Stimulated activated CD4-positive, alpha-beta T cell treated with anti-CD3 and anti-CD28 coated beads, Interleukin-1b, Interleukin-23, amount 100 ng/mL, for 4 hours (primary cell): ENCODE measurements at regions not wholly inside any gene's neighbourhood (a gene's known extent, or its start where the extent isn't known, plus 50 kb on each side); places are given as distances from the start of the nearest gene placed in this dataset.
"Not testable (repeated sequence)": the region's sequence is repeated elsewhere in the genome, so short reads cannot be mapped to it uniquely, and the experiment has no call there.

Experiments used
- DNase-seq, 2 donors: peaks; one replicate each; pipeline ENCODE4 v3.0.0-alpha.2; 2020; ENCODE audit warnings: low read depth in 2 of 2

DNA sequence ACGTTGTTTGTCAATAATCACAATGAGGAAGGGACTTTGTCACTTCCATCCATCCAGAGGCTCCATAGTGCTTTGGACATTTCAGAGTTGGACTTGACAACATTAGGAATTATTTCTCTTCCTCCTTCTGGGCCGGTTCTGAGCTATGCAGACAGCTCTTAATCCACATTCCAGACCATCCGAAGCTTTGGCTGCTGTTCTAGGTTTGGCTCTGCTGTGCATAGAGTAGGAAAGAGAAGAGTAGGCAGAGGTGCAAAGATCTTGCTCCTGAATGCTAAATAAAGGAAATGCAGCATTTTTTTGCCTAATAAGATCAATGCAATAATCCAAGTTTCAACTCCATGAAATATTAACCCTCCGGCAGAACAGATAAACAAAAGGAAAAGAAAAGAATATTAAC is 216.3 kb upstream of the PRNP start:
- DNase-seq: no peak

DNA sequence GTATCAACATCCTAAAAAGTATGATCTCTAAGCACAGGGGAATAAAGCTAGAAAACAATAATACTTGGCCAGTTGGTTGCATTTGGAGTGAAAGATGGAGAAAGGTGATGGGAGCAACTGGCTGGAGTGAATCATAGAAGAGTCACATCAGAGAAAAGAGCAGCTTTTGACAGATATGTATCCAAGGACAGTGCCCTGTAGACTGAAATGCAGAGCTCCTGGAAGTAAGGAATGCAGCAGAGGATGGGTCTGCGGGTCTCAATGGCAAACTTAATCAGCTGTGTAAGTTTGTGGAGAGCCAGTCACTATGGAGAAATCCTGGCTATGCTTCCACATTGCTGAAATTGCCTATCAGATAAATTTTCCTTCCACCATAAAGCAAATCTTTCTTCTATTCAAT is 218.1 kb upstream of the PRNP start:
- DNase-seq: no peak

DNA sequence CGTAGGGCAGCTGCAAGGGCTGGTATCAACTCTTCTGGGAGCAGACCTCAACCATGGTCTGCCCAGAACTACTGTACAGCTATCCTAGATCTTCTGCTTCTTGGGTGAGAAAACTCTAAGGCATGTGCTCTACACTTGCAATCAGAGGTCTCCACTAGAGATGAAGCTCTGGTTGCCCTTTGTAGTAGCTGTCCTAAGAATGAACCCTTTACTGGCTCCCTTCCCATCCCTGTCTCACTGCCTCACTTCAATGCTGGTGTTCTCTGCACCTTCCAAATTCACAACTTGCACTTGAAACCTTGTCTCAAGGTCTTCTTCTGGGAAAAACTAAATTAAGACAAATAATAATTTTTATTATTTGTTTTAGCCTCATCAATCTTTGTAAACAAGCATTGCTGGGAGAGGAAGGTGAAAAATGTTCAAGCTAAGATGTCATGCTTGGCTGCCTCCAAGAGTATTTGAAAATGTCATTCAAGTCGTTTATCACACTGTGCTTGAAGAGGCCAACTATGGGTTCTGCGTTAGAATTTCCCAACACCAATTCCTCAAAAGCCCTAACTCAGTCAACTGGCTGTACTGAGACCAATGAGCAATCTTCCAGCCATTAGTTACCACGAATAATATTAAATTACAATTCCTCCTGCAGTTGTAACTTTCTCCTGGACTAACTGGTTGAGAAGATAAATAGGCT is 216.9 kb upstream of the ADRA1D start:
- DNase-seq: no peak

DNA sequence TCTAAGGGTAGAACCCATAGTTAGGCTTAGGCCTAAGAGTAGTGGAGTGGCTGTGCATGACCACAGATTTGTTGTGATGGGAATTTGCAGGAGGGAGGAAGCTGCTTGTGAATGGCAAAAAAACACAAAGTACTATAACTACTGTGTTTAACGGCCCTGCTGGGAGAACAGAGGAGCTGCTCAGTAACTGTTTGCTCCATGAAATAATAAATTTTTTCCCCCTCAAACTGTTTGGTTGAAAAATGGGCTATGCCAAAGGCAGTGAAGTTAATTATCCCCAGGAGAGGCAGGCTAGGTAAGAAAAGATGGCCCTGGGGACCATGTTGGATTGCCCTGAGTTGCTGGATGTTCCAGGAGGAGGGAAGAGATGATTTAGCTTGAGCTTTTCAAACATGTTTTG is 216.1 kb upstream of the ADRA1D start:
- no peak for DNase-seq

DNA sequence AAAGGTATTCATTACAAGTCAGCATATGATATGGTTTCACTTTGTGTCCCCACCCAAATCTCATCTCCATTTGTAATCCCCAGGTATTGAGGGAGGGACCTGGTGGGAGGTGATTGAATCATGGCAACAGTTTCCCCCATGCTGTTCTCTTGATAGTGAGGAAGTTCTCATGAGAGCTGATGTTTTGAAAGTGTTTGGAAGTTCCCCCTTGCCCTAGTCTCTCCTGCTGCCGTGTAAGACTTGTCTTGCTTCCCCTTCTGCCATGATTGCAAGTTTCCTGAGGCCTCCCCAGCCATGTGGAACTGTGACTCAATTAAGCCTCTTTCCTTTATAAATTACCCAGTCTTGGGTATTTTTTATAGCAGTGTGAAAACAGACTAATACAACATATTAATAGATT is 213.7 kb upstream of the ADRA1D start:
- DNase-seq: not testable (repeated sequence)

DNA sequence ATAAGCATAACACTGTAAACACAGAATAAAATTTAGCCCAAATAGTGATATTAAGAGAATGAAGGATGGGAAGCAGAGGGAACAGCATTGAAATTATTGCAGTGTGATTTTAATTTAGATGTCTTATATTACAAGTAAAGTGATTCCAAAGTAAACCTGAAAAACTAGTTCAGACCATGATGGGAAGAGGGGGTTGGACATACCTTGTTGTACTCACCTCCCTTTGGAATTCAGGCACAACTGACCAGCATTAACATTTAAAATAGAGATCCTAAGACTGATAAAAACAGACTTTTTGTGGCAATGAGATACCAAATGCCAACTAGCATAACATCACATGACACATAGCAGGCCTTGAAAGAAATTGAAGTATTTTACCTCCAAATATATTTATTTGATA is 210.0 kb upstream of the ADRA1D start:
- no peak for DNase-seq

DNA sequence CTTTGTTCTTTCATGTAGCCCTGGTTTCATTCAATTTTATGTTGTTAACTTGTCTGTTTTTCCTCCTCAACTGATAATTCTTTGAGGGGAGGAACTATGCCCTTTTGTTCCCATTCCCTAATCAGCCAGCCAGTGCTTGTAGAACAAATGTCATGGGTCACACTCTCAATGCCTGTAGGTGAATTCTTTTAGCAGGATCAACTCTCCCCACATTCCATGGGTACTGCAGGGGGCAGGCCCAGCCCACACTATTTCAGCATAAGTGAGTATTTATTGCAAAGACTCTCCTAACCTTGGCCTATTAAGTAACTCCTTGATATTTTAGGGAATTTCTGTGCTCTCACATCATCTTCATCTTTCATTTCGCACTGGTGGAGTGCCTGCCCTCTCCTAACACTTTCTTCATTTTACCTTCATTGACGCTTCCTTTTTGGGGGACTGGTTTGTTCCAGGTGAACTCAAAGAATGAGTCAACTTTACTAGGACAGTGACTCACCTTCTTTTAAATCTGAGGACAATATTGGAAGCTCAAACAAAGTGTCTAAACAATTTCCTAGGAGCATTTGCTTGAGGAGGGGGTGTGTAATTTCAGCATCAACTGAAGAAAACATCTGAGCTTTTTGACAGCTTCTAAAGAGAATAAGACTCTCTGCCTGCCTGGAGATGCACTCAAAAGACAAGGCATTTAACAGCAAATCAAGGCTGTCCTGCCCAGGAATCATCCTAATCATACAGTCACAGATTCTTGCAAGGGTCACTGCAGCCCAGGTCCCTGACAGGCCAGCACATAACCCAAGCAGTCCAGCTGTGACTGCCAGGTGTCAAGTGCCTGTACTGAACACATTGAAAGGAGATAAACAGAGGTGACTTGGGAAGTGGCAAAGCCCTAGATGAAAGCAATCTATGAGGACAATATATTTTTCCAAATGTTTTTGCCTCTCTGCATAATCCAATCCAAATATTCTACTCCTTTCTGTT is 208.8 kb upstream of the ADRA1D start:
- no peak for DNase-seq

DNA sequence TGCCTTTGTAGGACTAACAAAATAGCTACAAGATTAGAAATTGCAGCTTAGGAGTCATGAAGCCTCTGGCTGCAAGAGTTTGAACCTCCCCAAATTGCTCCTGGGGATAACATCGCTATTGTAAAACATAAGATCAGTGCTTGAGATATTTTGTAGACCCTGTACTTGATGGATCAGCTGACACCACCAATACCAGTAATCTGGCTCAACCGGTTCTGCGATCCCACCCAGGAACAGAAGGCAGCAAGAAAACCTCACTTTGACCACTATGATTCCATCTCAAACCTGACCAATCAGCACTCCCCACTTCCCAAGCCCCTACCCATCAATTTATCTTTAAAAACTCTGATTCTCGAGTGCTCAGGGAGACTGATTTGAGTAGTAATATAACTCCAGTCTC is 206.9 kb upstream of the ADRA1D start:
- no peak for DNase-seq

DNA sequence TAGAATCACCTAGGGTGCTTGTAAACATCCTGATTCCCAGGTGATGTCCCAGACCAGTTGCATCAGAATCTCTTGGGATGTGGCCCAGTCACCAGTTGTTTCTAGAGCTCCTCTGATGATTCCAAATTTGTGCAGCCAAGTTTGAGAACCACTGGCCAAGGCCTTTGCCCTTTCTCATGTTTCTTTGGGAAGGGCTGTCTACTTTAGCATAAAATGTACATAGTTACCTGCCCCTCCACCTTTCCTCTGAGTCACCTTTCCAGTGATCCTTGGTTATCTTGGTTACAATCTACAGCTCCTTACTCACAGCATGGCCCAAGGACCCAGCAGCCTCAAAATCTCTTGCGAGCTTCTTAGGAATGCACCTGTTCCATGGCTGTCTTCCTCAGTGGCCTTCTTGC is 206.2 kb upstream of the ADRA1D start:
- DNase-seq: no peak

DNA sequence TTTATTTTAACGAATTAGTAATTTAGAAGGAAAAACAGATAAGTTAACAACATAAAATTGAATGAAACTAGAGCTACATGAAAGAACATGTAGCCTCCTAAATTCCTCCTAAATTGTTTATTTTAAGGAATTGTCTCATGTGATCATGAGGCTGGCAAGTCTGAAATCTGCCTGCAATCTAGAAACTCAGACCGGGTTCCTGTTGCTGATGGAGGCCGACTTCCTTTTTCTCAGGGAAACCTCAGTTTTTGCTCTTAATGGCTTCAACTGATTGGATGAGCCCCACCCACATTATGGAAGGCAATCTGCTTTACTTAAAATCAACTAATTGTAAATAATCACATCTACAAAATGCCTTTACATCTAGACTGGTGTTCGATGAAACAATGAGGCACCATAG is 205.0 kb upstream of the ADRA1D start:
- DNase-seq: no peak

DNA sequence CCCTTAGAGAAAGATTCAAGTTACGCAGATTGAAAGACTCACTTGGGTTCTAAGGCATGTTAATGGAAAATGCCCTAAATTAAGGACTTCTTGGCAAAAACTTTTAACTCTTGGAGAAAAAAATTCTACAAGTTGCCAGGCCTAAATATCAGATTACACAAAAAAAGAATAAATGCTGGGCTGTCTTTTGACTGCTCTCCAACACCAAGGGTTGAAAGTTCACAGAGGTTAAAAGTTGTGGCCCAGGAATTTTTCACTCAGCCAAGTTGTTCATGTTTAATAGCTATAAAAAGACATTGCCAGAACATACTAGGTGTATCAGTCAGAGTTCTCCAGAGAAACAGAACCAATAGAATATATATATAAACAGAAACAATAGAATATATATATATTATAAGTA is 204.3 kb upstream of the ADRA1D start:
- DNase-seq: no peak

DNA sequence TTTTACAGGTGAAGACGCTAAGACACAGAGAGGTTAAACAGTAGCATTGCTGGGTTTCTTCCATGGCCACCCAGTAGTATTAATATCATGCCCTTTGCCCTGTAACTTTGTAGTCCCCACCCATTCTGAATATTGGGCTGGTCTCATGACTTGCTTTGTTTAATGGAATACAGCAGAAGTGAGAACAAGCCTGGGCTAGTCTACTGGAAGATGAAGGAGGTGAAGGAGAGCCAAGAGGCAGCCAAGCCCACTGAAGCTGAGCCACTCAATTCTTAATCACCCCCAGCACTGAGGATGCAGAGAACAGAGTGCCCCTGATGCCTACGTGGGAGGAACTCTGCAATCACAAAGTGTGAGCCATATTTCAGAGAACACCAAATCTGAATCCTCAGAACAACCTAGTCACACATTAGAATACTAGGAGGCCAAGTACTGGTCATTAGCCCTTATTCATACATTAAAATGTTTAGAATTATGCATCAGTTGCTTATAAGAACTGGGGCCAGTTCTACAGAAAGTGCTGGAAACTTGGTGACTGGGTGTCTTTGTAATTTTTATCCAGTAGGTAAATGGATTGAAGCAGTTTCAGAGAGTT is 202.5 kb upstream of the ADRA1D start:
- no peak for DNase-seq

DNA sequence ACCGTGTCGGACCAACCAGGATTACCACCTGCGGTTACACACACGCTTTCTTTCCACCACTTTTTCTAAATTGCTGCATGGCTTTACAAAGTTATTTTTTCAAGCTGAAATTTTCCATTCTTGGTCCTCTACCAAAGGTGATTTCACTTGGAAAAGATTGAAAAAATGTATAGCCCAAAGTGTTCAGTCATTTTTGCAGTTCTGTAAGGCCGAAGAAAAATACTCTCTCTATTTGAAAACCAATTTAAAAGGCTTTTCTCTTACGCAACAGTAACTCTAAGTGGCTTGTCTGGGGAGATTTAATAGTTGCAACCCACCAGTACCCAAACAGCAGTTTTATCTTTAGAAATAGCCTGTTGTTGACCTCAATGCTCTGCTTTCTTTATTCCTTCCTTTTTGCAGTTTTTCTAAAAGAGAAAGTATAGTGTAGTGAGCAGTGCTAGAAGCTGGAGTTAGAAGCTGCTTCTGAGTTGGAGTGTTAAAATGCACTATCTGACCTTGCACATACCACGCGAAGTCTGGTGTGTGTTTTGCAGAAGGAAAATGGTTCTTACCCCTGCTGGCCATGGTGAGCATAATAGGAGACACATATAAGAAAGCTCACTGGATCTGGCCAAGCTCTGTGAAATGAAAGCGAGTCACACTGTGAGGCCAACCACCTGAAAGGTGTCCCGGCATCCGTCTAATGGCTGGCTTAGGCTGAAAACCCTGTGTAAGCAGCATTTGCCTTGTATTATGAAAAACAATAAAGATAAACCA is 201.0 kb upstream of the ADRA1D start:
- no peak for DNase-seq

DNA sequence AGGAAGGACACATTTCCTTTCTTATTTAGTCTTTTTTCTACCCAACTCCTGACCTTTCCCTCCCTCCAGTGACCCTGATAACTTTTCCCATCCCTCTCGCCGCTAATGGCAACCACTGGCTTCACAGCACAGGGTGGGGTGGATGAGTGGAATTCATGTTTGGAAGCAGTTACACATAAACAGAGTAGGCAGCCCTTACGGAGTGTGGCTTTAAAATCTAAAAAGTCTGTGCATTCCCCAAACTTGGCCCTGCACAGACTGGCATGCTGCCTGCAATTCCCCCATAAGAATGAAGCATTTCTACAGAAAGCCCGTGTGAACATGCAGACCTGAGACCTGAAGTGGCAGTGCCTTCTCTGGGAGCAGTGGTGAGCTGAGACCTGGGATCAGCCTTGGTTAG is 196.7 kb upstream of the ADRA1D start:
- DNase-seq: no peak

DNA sequence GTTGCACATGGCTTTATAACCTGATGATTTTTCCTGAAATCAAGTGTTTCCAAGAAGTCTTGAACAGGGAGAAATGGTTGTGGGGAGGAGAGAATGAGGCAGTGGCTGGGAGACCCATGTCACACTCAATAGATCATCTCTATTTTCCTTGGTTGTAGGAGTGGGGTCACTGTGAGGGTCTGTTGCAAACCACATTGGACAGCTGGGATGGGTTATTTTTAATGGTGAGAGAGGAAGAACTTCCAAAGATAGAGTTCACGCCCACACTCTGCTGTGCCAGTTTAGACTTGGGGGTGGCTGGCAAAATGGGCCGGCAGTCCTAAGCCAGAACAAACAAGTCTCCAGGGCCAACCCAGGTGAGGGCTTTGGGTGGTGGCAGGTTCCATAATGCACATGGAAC is 196.2 kb upstream of the ADRA1D start:
- no peak for DNase-seq

DNA sequence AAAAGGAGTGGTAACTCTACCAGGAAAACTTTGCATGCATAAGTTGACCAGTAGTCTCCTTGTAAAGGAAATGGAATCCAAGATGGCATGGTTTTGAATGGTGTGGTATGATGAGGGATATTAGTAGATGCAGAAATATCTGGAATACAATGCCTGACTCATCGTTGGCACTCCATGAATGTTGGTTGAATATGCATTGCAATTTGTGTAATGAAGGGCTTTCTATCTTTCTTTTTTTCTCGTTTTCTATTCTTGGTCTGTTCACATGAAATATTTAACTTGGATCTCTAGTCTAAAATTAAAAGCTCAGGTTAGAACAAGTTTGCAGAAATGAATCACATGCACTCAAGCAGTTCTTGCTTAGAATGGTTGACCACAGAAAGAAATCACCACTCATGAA is 195.3 kb upstream of the ADRA1D start:
- DNase-seq: no peak

DNA sequence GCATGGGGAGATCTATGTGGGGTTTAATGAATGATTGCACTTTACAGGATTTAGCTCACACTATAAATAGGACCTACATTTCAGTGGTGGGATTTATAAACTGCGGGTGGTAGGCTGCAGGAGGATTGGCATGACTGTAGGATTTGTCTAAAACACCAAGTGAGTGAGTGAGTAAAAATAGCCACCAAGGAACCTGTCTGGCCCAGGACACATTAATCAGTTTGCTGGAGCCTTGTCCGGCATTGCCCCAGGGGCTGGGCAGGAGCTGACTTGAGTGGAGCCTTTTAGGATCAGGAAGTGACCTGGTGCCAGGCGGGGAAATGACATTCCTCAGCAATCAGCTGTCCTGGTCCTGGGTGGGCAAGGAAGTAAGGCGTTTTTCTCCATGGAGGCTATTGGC is 193.9 kb upstream of the ADRA1D start:
- DNase-seq: no peak

DNA sequence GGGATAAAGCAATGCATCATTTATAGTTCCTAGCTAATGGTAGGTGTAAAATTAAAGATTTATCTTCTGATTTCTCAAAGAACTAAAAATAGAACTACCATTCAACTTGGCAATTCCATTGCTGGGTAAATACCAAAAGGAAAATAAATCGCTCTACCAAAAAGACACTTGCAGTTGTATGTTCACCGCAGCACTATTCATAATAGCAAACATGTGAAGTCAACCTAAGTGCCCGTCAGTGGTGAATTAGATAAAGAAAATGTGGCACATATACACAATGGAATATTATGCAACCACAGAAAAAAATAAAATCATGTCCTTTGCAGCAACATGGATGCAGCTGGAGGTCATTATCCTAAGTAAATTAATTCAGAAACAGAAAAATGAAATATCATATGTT is 192.8 kb upstream of the ADRA1D start:
- DNase-seq: no peak

DNA sequence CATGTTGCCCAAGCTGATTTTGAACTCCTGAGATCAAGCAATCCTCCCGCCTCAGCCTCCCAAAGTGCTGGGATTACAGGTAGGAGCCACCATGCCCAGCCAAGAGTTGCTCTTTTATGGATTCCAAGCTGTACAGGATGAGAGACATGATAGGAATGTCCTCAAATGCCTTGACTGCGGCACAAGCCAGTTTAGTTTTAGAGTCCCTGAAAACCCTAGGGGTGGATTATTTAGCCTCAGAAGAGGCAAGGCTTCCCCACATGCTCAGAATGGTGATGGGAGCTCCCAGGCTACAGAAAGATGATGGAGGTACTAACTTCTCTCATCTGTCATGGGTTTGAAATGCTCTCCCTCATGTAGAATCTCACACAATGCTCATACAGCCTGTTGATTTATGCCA is 192.1 kb upstream of the ADRA1D start:
- no peak for DNase-seq

DNA sequence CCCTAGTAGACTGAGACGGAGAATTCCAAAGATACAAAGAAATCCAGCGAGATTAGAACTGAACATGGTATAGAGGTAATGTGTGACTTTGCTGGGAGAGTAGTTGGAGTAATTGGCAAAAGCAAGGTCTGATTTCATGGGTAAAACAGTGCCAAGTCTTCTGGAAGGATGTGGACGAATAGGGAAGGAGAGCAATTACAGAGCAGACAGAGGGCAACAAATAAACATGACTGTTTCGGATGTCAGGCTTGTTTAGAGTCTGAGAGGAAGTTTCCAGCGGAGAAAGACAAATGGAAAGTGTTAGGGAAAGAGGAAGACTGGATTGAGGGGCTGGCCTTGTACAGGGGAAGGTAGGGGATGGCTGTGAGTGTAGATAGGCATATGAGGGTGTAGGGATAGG is 190.4 kb upstream of the ADRA1D start:
- DNase-seq: no peak

DNA sequence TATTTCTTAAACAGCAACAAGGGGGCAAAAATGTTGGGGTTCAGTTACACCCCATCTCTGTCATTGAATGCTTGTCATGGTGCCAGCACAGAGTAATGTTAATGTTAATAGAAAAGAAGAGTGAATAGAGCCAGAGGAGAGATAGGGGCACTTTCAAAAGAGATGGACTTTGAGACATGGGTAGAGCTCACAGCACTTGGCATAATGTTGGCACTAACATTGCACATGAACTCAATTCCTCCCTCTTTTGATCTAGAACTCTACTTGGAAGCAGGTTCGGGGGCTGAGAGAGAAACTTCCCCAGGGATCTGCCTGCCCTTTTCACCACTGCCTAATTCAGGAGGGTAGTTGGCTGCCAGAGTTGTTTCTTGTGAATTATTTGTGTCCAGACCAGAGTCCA is 188.0 kb upstream of the ADRA1D start:
- DNase-seq: no peak
